B cell (primary cell): ENCODE measurements at regions not wholly inside any gene's neighbourhood (a gene's known extent, or its start where the extent isn't known, plus 50 kb on each side); places are given as distances from the start of the nearest gene placed in this dataset.

Experiments used
- EZH2 ChIP-seq: IDR thresholded peaks from 2 replicates; pipeline ENCODE4 v1.6.1; 2012; ENCODE audit warnings: borderline replicate concordance, low read depth, mild to moderate bottlenecking, moderate library complexity, low read length; ENCODE audit not compliant: insufficient read depth, poor library complexity, severe bottlenecking
- TF ChIP-seq, protein P1 (sequence below): fragments of 200-600 bp; IDR thresholded peaks from one replicate; pipeline ENCODE4 v1.8.0; 2022; ENCODE audit warnings: antibody characterized with exemption, mild to moderate bottlenecking

DNA sequence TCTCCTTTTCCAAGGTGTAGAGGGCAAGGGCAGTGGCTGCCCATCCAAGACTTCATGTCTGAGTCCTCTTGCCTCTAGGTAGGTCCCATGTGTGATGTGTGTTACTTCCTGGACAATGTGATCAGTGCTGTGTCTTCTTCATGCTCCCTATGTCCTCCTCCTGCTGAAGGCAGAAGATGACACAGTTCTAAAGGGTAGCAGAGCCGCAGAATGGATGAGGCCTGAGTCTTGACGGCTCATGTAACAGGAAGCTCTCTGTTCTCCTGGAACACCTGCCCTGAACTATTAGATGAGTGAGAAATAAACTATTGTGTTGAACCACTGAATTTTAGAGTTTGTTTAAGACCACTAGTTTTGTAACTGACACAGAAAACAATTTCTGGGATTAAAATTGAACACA lies 165.9 kb downstream of the NDFIP2 start:
- TF ChIP-seq, protein P1, sequence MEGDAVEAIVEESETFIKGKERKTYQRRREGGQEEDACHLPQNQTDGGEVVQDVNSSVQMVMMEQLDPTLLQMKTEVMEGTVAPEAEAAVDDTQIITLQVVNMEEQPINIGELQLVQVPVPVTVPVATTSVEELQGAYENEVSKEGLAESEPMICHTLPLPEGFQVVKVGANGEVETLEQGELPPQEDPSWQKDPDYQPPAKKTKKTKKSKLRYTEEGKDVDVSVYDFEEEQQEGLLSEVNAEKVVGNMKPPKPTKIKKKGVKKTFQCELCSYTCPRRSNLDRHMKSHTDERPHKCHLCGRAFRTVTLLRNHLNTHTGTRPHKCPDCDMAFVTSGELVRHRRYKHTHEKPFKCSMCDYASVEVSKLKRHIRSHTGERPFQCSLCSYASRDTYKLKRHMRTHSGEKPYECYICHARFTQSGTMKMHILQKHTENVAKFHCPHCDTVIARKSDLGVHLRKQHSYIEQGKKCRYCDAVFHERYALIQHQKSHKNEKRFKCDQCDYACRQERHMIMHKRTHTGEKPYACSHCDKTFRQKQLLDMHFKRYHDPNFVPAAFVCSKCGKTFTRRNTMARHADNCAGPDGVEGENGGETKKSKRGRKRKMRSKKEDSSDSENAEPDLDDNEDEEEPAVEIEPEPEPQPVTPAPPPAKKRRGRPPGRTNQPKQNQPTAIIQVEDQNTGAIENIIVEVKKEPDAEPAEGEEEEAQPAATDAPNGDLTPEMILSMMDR: no peak
- no peak for TF ChIP-seq EZH2
